Tibial artery (tissue), 4 donors: ENCODE measurements at regions not wholly inside any gene's neighbourhood (a gene's known extent, or its start where the extent isn't known, plus 50 kb on each side); places are given as distances from the start of the nearest gene placed in this dataset.

Experiments used
- DNase-seq, 2 donors: peaks; one replicate each; pipeline ENCODE4 v3.0.0-alpha.2; 2019
- H3K27ac ChIP-seq, 2 donors: fragments of 200-600 bp; sonication (generic) in 1 of 2; 1 replicate in 1 of 2; 2 replicates in 1 of 2; pipeline ENCODE4 v1.5.1; 2018 to 2019; ENCODE audit warnings: mild to moderate bottlenecking in 1 of 2
- H3K27me3 ChIP-seq, 2 donors: fragments of 200-600 bp; sonication (generic) in 1 of 2; one replicate each; pipeline versions ENCODE4 v1.5.1 to v1.6.0; 2016 to 2019
- H3K36me3 ChIP-seq, 3 donors: fragments of 200-600 bp; sonication (generic) in 2 of 3; one replicate each; pipeline ENCODE4 v1.5.1; 2016 to 2019; ENCODE audit warnings: mild to moderate bottlenecking in 2 of 3
- H3K4me1 ChIP-seq, 4 donors: fragments of 200-600 bp; sonication (generic) in 2 of 4; 1 replicate in 3 of 4; 2 replicates in 1 of 4; pipeline ENCODE4 v1.5.1; 2016 to 2019
- H3K4me3 ChIP-seq, 2 donors: fragments of 200-600 bp; sonication (generic) in 1 of 2; 1 replicate in 1 of 2; 2 replicates in 1 of 2; pipeline ENCODE4 v1.5.1; 2018 to 2019; ENCODE audit warnings: mild to moderate bottlenecking in 2 of 2
- H3K9me3 ChIP-seq, 3 donors: fragments of 200-600 bp; sonication (generic) in 1 of 3; one replicate each; pipeline ENCODE4 v1.5.1; 2016 to 2019
- intact Hi-C: fragments of 100-400 bp; cut with DNase I; formaldehyde crosslinking; loops from one replicate; pipeline ENCODE4 v1.15.0; 2023; ENCODE audit warnings: low total_unique reads
- TF ChIP-seq, protein P1 (sequence below), 2 experiments: fragments of 200-600 bp in 1 of 2; fragments of 450-650 bp in 1 of 2; IDR thresholded peaks; one replicate each; pipeline ENCODE4 v1.5.1; 2017 to 2019; ENCODE audit warnings: antibody characterized with exemption in 2 of 2, mild to moderate bottlenecking in 1 of 2, moderate library complexity in 1 of 2

DNA sequence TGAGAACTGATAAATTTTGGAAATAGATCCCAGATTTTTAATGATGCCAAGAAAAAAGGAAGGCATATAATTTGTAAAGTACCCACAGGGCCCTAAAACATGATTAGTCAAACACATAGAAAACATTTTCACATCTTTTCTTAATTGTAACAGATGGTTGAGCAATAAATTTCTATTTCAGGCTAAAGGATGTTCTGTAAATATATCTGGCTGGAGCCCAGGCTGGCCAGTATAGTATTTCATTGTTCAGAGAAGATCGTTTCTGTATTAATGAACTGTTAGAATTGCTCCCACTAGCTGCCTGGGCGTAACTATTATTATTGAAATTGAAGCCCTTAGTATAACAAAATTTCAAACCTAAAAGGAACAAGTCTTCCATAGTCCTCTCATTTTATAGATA, 105.3 kb upstream of the SMC2 start:
- Histone ChIP-seq H3K36me3 (no peaks in the 10 kb centered on the region), H3K4me1 (no peaks in the 10 kb centered on the region), H3K27ac (no peak overlapping the region), H3K4me3 (no peak overlapping the region), H3K9me3 (no peaks in the 10 kb centered on the region), H3K27me3 (no peaks in the 10 kb centered on the region)
- intact Hi-C loops, result no loop called here
- TF ChIP-seq, protein P1, sequence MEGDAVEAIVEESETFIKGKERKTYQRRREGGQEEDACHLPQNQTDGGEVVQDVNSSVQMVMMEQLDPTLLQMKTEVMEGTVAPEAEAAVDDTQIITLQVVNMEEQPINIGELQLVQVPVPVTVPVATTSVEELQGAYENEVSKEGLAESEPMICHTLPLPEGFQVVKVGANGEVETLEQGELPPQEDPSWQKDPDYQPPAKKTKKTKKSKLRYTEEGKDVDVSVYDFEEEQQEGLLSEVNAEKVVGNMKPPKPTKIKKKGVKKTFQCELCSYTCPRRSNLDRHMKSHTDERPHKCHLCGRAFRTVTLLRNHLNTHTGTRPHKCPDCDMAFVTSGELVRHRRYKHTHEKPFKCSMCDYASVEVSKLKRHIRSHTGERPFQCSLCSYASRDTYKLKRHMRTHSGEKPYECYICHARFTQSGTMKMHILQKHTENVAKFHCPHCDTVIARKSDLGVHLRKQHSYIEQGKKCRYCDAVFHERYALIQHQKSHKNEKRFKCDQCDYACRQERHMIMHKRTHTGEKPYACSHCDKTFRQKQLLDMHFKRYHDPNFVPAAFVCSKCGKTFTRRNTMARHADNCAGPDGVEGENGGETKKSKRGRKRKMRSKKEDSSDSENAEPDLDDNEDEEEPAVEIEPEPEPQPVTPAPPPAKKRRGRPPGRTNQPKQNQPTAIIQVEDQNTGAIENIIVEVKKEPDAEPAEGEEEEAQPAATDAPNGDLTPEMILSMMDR (IDR thresholded peaks at IDR 0.05), result no peak
- DNase-seq, result no peak

DNA sequence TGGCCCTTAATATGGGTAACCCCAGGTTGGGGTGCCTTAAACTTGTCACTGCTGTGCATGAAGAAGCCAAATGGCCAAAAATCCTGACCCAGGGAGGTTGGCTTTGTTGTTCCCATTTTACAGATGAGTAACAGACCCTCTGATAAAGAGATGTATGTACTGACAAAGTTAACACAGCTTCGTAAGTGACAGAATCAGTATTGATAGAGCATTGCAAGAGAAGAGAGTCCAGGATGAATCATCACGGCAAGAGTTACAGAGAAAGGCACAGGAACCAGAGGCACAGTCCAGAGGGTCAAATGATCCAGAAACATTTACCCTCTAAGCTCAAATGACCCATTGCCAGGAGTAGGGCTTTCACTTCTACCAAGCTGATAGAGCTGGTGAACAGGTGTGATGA, 103.8 kb upstream of the SMC2 start:
- Histone ChIP-seq H3K4me3 (no peak overlapping the region), H3K27ac (no peak overlapping the region), H3K36me3 (no peaks in the 10 kb centered on the region), H3K4me1 (no peaks in the 10 kb centered on the region), H3K27me3 (no peaks in the 10 kb centered on the region), H3K9me3 (no peaks in the 10 kb centered on the region)
- intact Hi-C loops, result no loop called here
- TF ChIP-seq, protein P1 (IDR thresholded peaks at IDR 0.05), result no peak
- no peak for DNase-seq

DNA sequence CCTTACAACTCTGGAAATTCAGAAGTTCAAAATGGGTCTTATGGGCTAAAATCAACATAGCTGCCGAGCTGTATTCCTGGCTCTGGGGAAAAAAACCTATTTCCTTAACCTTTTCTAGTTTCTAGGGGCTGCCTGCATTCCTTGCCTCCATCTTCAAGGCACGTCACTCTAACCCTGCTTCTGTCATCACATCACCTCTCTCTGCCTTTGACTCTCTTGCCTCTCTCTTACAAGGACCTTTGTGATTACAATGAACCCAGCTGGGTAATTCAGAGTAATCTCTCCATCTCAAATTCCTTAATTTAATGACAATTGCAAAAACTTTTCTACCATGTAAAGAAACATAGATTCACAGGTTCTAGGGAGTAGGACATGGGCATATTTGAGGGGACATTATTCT, 103.1 kb upstream of the SMC2 start:
- intact Hi-C loops, result no loop called here
- TF ChIP-seq, protein P1 (IDR thresholded peaks at IDR 0.05), result no peak
- Histone ChIP-seq H3K36me3 (no peaks in the 10 kb centered on the region), H3K4me1 (no peaks in the 10 kb centered on the region), H3K27me3 (no peaks in the 10 kb centered on the region), H3K9me3 (no peaks in the 10 kb centered on the region), H3K4me3 (no peak overlapping the region), H3K27ac (no peak overlapping the region)
- no peak for DNase-seq

DNA sequence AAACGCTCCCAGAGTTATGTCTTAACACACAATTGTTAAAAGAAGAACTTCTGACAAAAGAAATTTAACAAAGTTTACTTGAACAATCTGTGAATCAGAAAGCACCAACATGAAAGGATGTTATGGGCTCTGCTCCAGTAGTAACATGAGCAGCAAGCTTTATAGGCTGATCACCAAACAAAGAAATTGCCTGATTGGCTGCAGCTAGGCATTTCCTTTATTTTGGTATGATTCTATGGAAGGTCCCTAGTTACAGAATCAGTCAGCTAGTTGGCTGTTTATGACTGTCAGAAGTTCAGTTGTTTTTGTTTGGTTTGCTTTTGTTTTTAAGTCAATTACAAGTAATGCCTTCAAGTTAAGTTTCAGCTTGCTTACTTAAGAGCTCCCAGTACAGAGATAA, 102.4 kb upstream of the SMC2 start:
- intact Hi-C loops, result no loop called here
- Histone ChIP-seq H3K36me3 (no peaks in the 10 kb centered on the region), H3K4me3 (no peak overlapping the region), H3K9me3 (no peaks in the 10 kb centered on the region), H3K27ac (no peak overlapping the region), H3K27me3 (no peaks in the 10 kb centered on the region), H3K4me1 (no peaks in the 10 kb centered on the region)
- TF ChIP-seq, protein P1 (IDR thresholded peaks at IDR 0.05), result no peak
- DNase-seq, result no peak

DNA sequence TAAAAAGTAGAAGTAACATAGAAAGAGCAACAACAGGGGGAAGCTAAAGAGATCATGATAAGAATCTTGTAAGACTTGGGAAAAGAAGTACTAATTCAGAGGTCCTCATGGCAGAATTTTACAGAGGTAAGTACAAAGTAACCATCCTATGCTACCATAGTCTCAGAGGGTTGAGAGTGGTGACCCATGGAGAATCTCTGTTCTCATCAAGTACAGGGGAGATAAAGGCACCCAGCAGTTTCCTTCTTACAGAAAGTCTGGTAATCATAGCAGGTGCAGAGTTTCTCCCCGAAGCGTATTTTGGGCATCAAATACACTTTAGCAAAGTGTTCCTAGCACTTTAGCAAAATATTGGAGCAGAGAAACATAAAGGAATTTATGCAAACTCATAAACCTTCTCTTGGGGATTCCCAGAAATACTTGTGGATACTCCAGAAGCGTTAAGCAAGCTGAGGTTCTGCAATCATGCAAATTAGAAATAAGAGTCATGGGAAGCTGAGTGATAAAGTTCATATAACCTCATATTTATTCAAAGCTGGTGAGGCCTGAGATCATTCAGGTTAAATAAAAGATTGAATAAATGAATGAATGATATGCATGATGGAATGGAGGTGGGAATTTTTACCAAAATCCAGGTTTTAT, 101.0 kb upstream of the SMC2 start:
- no peak for DNase-seq
- no peaks in the 10 kb centered on the region for H3K9me3 ChIP-seq

More for the DNA sequence above, 101.0 kb upstream of the SMC2 start:
- Histone ChIP-seq H3K4me1 (no peaks in the 10 kb centered on the region), H3K4me3 (no peak overlapping the region), H3K27ac (no peak overlapping the region), H3K36me3 (no peaks in the 10 kb centered on the region), H3K27me3 (no peaks in the 10 kb centered on the region)
- TF ChIP-seq, protein P1 (IDR thresholded peaks at IDR 0.05), result no peak
- intact Hi-C loops, result no loop called here
